K562 (cell line): ENCODE measurements at regions not wholly inside any gene's neighbourhood (a gene's known extent, or its start where the extent isn't known, plus 50 kb on each side); places are given as distances from the start of the nearest gene placed in this dataset.

Source experiments
- ATF1 ChIP-seq, 2 experiments: fragments of 450-650 bp in 1 of 2; IDR thresholded peaks; 2 replicates each; pipeline ENCODE4 v1.6.1; 2016; ENCODE audit warnings: missing compliant biosample characterization in 1 of 2, missing genetic modification characterization in 1 of 2
- CREBBP ChIP-seq: IDR thresholded peaks from one replicate; pipeline ENCODE4 v1.6.1; 2012; ENCODE audit warnings: low read depth, mild to moderate bottlenecking, control low read depth, inconsistent platforms, low read length
- E2F3 ChIP-seq: fragments of 250-450 bp; sonication (Bioruptor Pico); IDR thresholded peaks from 2 replicates; pipeline ENCODE4 v1.4.0; 2020; ENCODE audit warnings: mild to moderate bottlenecking
- FOS ChIP-seq: IDR thresholded peaks from 3 replicates; pipeline ENCODE4 v1.6.1; 2011; ENCODE audit not compliant: insufficient read length; ENCODE audit errors: extremely low read depth
- FOXK1 ChIP-seq: sonication (generic); formaldehyde crosslinking; IDR thresholded peaks from 2 replicates; pipeline ENCODE4 v1.8.0; 2022; ENCODE audit warnings: missing genetic modification reagents, mild to moderate bottlenecking, borderline replicate concordance
- GABPA ChIP-seq: fragments of 200-800 bp; sonication (Bioruptor generic); conservative IDR thresholded peaks from 2 replicates; pipeline ENCODE4 v1.6.1; 2016; ENCODE audit warnings: low read depth, missing genetic modification characterization, missing compliant biosample characterization
- GATA2 ChIP-seq: sonication (generic); formaldehyde crosslinking; IDR thresholded peaks from 2 replicates; pipeline ENCODE4 v1.4.0; 2020; ENCODE audit warnings: mild to moderate bottlenecking, missing genetic modification reagents
- IFI16 ChIP-seq: fragments of 250-450 bp; sonication (Bioruptor Pico); IDR thresholded peaks from 2 replicates; pipeline ENCODE4 v2.1.2; 2022; ENCODE audit warnings: mild to moderate bottlenecking, inconsistent platforms
- SIRT6 ChIP-seq: IDR thresholded peaks from one replicate; pipeline ENCODE4 v1.6.1; 2012; ENCODE audit warnings: low read depth, mild to moderate bottlenecking, control low read depth, inconsistent platforms, low read length, moderate library complexity
- SMAD3 ChIP-seq: fragments of 450-650 bp; formaldehyde crosslinking; conservative IDR thresholded peaks from 2 replicates; pipeline ENCODE4 v1.4.0; 2020; ENCODE audit warnings: mild to moderate bottlenecking
- SMARCC2 ChIP-seq: fragments of 450-650 bp; IDR thresholded peaks from 2 replicates; pipeline ENCODE4 v1.6.1; 2017; ENCODE audit warnings: antibody characterized with exemption, moderate library complexity, mild to moderate bottlenecking, low read depth
- ZNF75A ChIP-seq: fragments of 450-650 bp; formaldehyde crosslinking; IDR thresholded peaks from 2 replicates; pipeline ENCODE4 v1.4.0; 2020; ENCODE audit warnings: mild to moderate bottlenecking
- TF ChIP-seq, protein P1 (sequence below): sonication (generic); formaldehyde crosslinking; IDR thresholded peaks from 2 replicates; pipeline ENCODE4 v1.8.1; 2023; ENCODE audit warnings: mild to moderate bottlenecking, missing genetic modification reagents
- TF ChIP-seq, protein P2 (sequence below): IDR thresholded peaks from 2 replicates; pipeline ENCODE4 v1.6.1; 2016; ENCODE audit warnings: missing genetic modification characterization, missing compliant biosample characterization
- TF ChIP-seq, protein P3 (sequence below): fragments of 450-650 bp; IDR thresholded peaks from 2 replicates; pipeline ENCODE4 v1.6.1; 2018; ENCODE audit not compliant: partially characterized antibody
- TF ChIP-seq, protein P4 (sequence below): fragments of 450-650 bp; formaldehyde crosslinking; IDR thresholded peaks from 2 replicates; pipeline ENCODE4 v1.4.0; 2020; ENCODE audit warnings: mild to moderate bottlenecking
- TF ChIP-seq, protein P5 (sequence below): fragments of 250-450 bp; sonication (Bioruptor Pico); IDR thresholded peaks from 2 replicates; pipeline ENCODE4 v1.9.0; 2021; ENCODE audit warnings: mild to moderate bottlenecking, inconsistent platforms

DNA sequence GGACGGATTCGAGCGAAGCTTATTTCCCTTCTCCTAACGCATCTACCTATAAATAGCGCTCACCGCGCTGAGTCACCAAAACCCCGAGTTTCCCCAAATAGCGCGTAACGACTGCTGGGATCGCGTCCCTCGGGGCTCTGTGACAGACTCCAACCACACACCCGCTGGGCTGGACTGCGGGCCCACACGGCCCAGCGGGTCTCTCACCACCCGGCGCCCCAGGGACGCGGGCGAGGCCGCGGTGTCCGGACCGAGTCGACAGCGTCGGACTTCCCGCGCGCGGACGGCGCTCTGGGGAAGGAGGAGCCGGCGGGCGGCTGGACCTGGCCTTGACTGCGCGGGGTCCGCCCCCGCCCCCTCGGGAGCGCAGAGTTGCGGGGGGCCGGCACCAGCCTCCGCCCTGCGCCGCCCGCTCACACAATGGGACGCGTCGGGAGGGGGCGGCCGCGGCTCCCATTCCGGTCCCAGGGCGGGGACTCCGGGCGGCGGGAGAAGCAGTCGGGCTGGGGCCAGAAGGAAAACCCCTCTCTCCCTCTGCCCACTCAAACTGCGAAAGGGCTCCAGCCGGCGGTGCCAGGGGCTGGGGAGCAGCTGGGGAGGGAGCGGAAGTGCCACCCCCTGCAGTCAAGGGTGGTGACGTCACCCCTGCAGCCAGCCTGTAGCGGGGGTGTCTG is 108.8 kb downstream of the KCNRG start (continued):
- TF ChIP-seq E2F3 (CRISPR knock-in tag) (peak; percentile 35; the same call in 1 of the 2 replicates), FOS (no peak), ATF1 (CRISPR knock-in tag; IDR thresholded peaks at IDR 0.05) (peak; percentile 40; the same call in 1 of the 2 replicates), ATF1 (tag; IDR thresholded peaks at IDR 0.05) (peak; percentile 90), CREBBP (no peak), GABPA (tag) (peak; percentile 87), IFI16 (no peak), SIRT6 (no peak), ZNF75A (no peak), FOXK1 (CRISPR knock-in tag) (no peak), SMAD3 (CRISPR knock-in tag) (no peak), SMARCC2 (no peak), GATA2 (CRISPR knock-in tag) (no peak)
- TF ChIP-seq, protein P1, sequence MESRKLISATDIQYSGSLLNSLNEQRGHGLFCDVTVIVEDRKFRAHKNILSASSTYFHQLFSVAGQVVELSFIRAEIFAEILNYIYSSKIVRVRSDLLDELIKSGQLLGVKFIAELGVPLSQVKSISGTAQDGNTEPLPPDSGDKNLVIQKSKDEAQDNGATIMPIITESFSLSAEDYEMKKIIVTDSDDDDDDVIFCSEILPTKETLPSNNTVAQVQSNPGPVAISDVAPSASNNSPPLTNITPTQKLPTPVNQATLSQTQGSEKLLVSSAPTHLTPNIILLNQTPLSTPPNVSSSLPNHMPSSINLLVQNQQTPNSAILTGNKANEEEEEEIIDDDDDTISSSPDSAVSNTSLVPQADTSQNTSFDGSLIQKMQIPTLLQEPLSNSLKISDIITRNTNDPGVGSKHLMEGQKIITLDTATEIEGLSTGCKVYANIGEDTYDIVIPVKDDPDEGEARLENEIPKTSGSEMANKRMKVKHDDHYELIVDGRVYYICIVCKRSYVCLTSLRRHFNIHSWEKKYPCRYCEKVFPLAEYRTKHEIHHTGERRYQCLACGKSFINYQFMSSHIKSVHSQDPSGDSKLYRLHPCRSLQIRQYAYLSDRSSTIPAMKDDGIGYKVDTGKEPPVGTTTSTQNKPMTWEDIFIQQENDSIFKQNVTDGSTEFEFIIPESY (CRISPR knock-in tag) = no peak; the same call in 1 of the 2 replicates
- TF ChIP-seq, protein P2, sequence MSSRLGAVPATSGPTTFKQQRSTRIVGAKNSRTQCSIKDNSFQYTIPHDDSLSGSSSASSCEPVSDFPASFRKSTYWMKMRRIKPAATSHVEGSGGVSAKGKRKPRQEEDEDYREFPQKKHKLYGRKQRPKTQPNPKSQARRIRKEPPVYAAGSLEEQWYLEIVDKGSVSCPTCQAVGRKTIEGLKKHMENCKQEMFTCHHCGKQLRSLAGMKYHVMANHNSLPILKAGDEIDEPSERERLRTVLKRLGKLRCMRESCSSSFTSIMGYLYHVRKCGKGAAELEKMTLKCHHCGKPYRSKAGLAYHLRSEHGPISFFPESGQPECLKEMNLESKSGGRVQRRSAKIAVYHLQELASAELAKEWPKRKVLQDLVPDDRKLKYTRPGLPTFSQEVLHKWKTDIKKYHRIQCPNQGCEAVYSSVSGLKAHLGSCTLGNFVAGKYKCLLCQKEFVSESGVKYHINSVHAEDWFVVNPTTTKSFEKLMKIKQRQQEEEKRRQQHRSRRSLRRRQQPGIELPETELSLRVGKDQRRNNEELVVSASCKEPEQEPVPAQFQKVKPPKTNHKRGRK (tag) = no peak
- TF ChIP-seq, protein P3, sequence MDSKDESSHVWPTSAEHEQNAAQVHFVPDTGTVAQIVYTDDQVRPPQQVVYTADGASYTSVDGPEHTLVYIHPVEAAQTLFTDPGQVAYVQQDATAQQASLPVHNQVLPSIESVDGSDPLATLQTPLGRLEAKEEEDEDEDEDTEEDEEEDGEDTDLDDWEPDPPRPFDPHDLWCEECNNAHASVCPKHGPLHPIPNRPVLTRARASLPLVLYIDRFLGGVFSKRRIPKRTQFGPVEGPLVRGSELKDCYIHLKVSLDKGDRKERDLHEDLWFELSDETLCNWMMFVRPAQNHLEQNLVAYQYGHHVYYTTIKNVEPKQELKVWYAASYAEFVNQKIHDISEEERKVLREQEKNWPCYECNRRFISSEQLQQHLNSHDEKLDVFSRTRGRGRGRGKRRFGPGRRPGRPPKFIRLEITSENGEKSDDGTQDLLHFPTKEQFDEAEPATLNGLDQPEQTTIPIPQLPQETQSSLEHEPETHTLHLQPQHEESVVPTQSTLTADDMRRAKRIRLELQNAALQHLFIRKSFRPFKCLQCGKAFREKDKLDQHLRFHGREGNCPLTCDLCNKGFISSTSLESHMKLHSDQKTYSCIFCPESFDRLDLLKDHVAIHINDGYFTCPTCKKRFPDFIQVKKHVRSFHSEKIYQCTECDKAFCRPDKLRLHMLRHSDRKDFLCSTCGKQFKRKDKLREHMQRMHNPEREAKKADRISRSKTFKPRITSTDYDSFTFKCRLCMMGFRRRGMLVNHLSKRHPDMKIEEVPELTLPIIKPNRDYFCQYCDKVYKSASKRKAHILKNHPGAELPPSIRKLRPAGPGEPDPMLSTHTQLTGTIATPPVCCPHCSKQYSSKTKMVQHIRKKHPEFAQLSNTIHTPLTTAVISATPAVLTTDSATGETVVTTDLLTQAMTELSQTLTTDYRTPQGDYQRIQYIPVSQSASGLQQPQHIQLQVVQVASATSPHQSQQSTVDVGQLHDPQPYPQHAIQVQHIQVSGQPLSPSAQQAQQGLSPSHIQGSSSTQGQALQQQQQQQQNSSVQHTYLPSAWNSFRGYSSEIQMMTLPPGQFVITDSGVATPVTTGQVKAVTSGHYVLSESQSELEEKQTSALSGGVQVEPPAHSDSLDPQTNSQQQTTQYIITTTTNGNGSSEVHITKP = peak; percentile 77
- TF ChIP-seq, protein P4, sequence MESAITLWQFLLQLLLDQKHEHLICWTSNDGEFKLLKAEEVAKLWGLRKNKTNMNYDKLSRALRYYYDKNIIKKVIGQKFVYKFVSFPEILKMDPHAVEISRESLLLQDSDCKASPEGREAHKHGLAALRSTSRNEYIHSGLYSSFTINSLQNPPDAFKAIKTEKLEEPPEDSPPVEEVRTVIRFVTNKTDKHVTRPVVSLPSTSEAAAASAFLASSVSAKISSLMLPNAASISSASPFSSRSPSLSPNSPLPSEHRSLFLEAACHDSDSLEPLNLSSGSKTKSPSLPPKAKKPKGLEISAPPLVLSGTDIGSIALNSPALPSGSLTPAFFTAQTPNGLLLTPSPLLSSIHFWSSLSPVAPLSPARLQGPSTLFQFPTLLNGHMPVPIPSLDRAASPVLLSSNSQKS (CRISPR knock-in tag) = no peak
- TF ChIP-seq, protein P5, sequence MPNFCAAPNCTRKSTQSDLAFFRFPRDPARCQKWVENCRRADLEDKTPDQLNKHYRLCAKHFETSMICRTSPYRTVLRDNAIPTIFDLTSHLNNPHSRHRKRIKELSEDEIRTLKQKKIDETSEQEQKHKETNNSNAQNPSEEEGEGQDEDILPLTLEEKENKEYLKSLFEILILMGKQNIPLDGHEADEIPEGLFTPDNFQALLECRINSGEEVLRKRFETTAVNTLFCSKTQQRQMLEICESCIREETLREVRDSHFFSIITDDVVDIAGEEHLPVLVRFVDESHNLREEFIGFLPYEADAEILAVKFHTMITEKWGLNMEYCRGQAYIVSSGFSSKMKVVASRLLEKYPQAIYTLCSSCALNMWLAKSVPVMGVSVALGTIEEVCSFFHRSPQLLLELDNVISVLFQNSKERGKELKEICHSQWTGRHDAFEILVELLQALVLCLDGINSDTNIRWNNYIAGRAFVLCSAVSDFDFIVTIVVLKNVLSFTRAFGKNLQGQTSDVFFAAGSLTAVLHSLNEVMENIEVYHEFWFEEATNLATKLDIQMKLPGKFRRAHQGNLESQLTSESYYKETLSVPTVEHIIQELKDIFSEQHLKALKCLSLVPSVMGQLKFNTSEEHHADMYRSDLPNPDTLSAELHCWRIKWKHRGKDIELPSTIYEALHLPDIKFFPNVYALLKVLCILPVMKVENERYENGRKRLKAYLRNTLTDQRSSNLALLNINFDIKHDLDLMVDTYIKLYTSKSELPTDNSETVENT (CRISPR knock-in tag) = peak; percentile 36; the same call in 1 of the 2 replicates
